Tibial artery (tissue), 4 donors: ENCODE measurements at regions not wholly inside any gene's neighbourhood (a gene's known extent, or its start where the extent isn't known, plus 50 kb on each side); places are given as distances from the start of the nearest gene placed in this dataset.

Experiments
- DNase-seq, 2 donors: peaks; one replicate each; pipeline ENCODE4 v3.0.0-alpha.2; 2019
- H3K27ac ChIP-seq, 2 donors: fragments of 200-600 bp; sonication (generic) in 1 of 2; 1 replicate in 1 of 2; 2 replicates in 1 of 2; pipeline ENCODE4 v1.5.1; 2018 to 2019; ENCODE audit warnings: mild to moderate bottlenecking in 1 of 2
- H3K27me3 ChIP-seq, 2 donors: fragments of 200-600 bp; sonication (generic) in 1 of 2; one replicate each; pipeline versions ENCODE4 v1.5.1 to v1.6.0; 2016 to 2019
- H3K36me3 ChIP-seq, 3 donors: fragments of 200-600 bp; sonication (generic) in 2 of 3; one replicate each; pipeline ENCODE4 v1.5.1; 2016 to 2019; ENCODE audit warnings: mild to moderate bottlenecking in 2 of 3
- H3K4me1 ChIP-seq, 4 donors: fragments of 200-600 bp; sonication (generic) in 2 of 4; 1 replicate in 3 of 4; 2 replicates in 1 of 4; pipeline ENCODE4 v1.5.1; 2016 to 2019
- H3K4me3 ChIP-seq, 2 donors: fragments of 200-600 bp; sonication (generic) in 1 of 2; 1 replicate in 1 of 2; 2 replicates in 1 of 2; pipeline ENCODE4 v1.5.1; 2018 to 2019; ENCODE audit warnings: mild to moderate bottlenecking in 2 of 2
- H3K9me3 ChIP-seq, 3 donors: fragments of 200-600 bp; sonication (generic) in 1 of 3; one replicate each; pipeline ENCODE4 v1.5.1; 2016 to 2019
- intact Hi-C: fragments of 100-400 bp; cut with DNase I; formaldehyde crosslinking; loops from one replicate; pipeline ENCODE4 v1.15.0; 2023; ENCODE audit warnings: low total_unique reads
- TF ChIP-seq, protein P1 (sequence below), 2 experiments: fragments of 200-600 bp in 1 of 2; fragments of 450-650 bp in 1 of 2; IDR thresholded peaks; one replicate each; pipeline ENCODE4 v1.5.1; 2017 to 2019; ENCODE audit warnings: antibody characterized with exemption in 2 of 2, mild to moderate bottlenecking in 1 of 2, moderate library complexity in 1 of 2

DNA sequence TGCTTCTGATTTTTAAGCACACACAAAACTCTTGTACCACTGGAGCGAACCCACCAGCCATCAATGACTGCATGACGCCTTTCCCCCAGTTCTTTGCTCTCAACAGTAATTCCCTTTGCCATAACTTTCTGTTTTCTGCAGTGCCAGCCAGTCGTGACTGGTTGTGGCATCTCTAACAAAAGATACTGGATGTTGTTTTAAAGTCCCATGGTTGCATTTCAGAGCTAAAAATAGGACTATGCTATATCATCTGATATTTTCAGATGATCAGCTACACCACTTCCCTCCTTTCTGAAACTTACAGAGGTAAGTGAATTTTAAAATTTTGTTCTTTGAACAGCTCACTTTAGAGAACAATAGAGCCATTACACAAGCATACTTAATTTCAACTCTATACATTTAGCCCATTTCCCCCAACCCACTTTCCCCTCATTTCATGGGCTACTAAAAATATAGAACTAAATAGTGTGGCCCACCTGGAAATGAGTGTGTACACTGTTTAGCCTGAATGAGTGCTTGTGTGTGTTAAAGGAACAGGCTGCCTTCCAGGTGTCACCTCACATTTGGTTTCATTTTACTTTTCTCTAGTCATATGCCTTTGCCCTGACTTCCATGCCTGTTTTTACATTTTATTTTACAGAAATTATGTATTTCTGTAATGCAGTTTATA lies 136.9 kb upstream of the ZC3H12C start:
- Histone ChIP-seq H3K4me3 (no peak overlapping the region), H3K27ac (no peak overlapping the region), H3K27me3 (no peaks in the 10 kb centered on the region), H3K4me1 (no peaks in the 10 kb centered on the region), H3K9me3 (no peaks in the 10 kb centered on the region), H3K36me3 (no peaks in the 10 kb centered on the region)
- intact Hi-C loops = no loop called here
- TF ChIP-seq, protein P1, sequence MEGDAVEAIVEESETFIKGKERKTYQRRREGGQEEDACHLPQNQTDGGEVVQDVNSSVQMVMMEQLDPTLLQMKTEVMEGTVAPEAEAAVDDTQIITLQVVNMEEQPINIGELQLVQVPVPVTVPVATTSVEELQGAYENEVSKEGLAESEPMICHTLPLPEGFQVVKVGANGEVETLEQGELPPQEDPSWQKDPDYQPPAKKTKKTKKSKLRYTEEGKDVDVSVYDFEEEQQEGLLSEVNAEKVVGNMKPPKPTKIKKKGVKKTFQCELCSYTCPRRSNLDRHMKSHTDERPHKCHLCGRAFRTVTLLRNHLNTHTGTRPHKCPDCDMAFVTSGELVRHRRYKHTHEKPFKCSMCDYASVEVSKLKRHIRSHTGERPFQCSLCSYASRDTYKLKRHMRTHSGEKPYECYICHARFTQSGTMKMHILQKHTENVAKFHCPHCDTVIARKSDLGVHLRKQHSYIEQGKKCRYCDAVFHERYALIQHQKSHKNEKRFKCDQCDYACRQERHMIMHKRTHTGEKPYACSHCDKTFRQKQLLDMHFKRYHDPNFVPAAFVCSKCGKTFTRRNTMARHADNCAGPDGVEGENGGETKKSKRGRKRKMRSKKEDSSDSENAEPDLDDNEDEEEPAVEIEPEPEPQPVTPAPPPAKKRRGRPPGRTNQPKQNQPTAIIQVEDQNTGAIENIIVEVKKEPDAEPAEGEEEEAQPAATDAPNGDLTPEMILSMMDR (IDR thresholded peaks at IDR 0.05) = no peak
- no peak for DNase-seq

DNA sequence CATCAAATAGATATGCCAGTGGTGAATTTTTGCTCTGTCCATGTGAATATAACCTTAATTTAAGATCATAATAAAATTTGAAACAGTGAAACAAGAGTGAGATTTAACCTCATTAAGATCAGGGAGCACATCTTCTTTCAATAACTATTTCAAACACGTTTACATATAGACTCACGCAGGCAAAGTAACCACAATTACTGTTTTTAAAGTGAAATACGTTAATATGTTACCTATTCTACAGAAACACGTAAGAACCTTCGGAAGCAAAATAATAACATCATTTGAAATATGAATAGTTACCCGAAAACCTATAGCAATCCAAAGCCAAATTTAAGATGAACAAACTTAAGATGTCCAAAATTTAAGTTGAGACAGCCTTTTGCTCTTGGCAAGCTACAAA lies 136.2 kb upstream of the ZC3H12C start:
- no peak overlapping the region for H3K4me3 ChIP-seq
- TF ChIP-seq, protein P1 (IDR thresholded peaks at IDR 0.05) = no peak
- H3K36me3 ChIP-seq = no peaks in the 10 kb centered on the region
- DNase-seq = no peak
- no peaks in the 10 kb centered on the region for H3K27me3 ChIP-seq
- intact Hi-C loops = no loop called here
- no peaks in the 10 kb centered on the region for H3K9me3 ChIP-seq
- H3K4me1 ChIP-seq = no peaks in the 10 kb centered on the region
- H3K27ac ChIP-seq = no peak overlapping the region

DNA sequence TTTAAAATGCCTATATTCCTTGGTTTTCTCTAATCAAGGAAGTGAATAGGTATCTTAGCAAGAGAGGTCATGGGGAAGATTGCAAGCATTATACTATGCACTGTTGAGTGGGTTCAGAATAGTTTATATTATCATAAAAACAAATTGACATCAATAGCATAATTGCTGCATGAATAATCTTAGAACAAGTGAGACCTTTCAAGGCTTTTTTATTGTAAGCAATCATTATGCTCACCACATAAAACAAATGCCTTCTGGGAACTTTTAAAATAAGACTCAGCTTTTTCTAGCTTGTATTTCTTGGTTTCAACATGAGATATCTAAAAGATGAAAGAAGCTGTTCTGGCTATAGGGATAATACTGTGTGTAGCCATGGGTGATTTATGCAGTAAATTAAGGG lies 135.6 kb upstream of the ZC3H12C start:
- H3K27me3 ChIP-seq = no peaks in the 10 kb centered on the region
- no peaks in the 10 kb centered on the region for H3K9me3 ChIP-seq
- intact Hi-C loops = no loop called here
- H3K4me1 ChIP-seq = no peaks in the 10 kb centered on the region
- H3K27ac ChIP-seq = no peak overlapping the region
- no peaks in the 10 kb centered on the region for H3K36me3 ChIP-seq
- TF ChIP-seq, protein P1 (IDR thresholded peaks at IDR 0.05) = no peak
- no peak for DNase-seq
- H3K4me3 ChIP-seq = no peak overlapping the region

DNA sequence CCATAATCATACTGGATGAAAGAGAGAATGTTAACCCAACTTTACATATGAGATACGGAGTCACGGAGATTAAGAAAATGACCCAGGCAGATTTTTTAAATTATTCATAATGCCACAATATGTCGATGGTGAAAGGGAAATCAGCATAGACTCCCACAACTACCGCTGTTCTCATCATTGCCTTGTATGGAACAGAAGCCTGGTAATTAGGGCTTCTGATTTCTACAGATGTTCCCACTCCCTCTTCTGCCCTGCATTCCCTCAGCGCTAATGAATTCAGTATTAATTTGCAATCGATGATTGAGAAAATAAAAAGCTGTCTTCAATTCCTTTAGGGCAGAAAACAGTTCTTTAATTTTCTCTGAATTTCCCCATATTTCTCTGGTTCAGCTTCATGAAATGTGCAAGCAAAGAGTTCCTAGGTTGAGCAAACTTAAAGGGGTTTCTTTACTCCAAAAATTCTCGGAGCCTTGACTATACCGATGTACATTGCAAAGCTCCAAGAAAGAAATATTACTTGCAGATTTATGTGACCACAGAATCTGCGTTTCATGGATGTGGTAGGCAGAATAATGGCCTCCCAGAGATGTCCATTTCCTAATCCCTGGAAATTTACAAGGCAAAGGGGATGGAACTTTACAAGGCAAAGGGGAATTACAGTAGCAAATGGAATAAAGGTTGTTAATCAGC lies 134.9 kb upstream of the ZC3H12C start:
- DNase-seq = no peak
- no peaks in the 10 kb centered on the region for H3K27me3 ChIP-seq
- H3K36me3 ChIP-seq = no peaks in the 10 kb centered on the region
- H3K4me3 ChIP-seq = no peak overlapping the region
- TF ChIP-seq, protein P1 (IDR thresholded peaks at IDR 0.05) = no peak
- H3K4me1 ChIP-seq = no peaks in the 10 kb centered on the region
- intact Hi-C loops = no loop called here
- H3K27ac ChIP-seq = no peak overlapping the region
- no peaks in the 10 kb centered on the region for H3K9me3 ChIP-seq

DNA sequence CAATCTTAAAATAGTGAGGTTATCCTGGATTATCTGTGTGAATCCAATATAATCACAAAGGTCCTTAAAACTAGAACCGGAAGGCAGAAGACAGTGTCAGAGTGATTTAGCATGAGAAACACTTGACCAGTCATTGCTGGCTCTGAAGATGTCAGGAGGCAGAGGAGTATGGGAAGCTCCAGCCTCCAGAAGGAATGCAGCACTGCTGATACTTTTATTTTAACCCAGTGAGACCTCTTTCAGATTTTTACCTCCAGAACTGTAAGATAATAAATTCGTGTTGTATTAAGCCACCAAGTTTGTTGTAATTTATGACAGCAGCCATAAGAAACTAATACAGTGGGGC lies 134.4 kb upstream of the ZC3H12C start:
- H3K4me3 ChIP-seq = no peak overlapping the region
- TF ChIP-seq, protein P1 (IDR thresholded peaks at IDR 0.05) = no peak
- intact Hi-C loops = no loop called here
- no peaks in the 10 kb centered on the region for H3K4me1 ChIP-seq
- H3K9me3 ChIP-seq = no peaks in the 10 kb centered on the region
- no peak overlapping the region for H3K27ac ChIP-seq
- DNase-seq = no peak
- no peaks in the 10 kb centered on the region for H3K27me3 ChIP-seq
- no peaks in the 10 kb centered on the region for H3K36me3 ChIP-seq
